Kidney epithelial cell (primary cell): ENCODE measurements at regions not wholly inside any gene's neighbourhood (a gene's known extent, or its start where the extent isn't known, plus 50 kb on each side); places are given as distances from the start of the nearest gene placed in this dataset.

Experiments used
- DNase-seq: peaks from one replicate; pipeline ENCODE4 v3.0.0-alpha.2; 2010; ENCODE audit warnings: low read depth
- H3K27me3 ChIP-seq: 2 replicates; pipeline ENCODE4 v1.6.0; 2011; ENCODE audit warnings: low read length; ENCODE audit not compliant: control insufficient read depth, insufficient read depth
- H3K36me3 ChIP-seq: 2 replicates; pipeline ENCODE4 v1.5.1; 2011; ENCODE audit warnings: low read length; ENCODE audit not compliant: control insufficient read depth, insufficient read depth
- H3K4me3 ChIP-seq: 2 replicates; pipeline ENCODE4 v1.5.1; 2011; ENCODE audit warnings: low read depth, mild to moderate bottlenecking, control low read depth, low read length
- CTCF ChIP-seq: IDR thresholded peaks from 2 replicates; pipeline ENCODE4 v1.5.1; 2011; ENCODE audit warnings: mild to moderate bottlenecking, moderate library complexity, low read length, control low read depth, inconsistent platforms; ENCODE audit not compliant: insufficient read depth, poor library complexity, severe bottlenecking

- H3K27me3 ChIP-seq: no peaks in the 10 kb centered on the region
- no peaks in the 10 kb centered on the region for H3K36me3 ChIP-seq
- H3K4me3 ChIP-seq: no peak overlapping the region
- no peak for DNase-seq
- TF ChIP-seq CTCF: no peak
Observed at GRCh38 chr4:86544310-86544966, 49.7 kb upstream of the PTPN13 start.
